HT-29 (cell line): ENCODE measurements at regions not wholly inside any gene's neighbourhood (a gene's known extent, or its start where the extent isn't known, plus 50 kb on each side); places are given as distances from the start of the nearest gene placed in this dataset.
A peak's percentile ranks its signal among the peaks of the same experiment; 100 is the strongest.

ENCODE experiments used
- DNase-seq: peaks from one replicate; pipeline ENCODE4 v3.0.0-alpha.2; 2015; ENCODE audit warnings: low spot score

GRCh38 chr9:105828171-105828570, 133.8 kb downstream of the TMEM38B start:
- no peak for DNase-seq

GRCh38 chr9:105828596-105829213, 134.4 kb downstream of the TMEM38B start:
- no peak for DNase-seq

GRCh38 chr9:105830461-105830860, 136.1 kb downstream of the TMEM38B start:
- no peak for DNase-seq

GRCh38 chr9:105832096-105832710, 137.9 kb downstream of the TMEM38B start:
- no peak for DNase-seq

- no peak for DNase-seq
Measured at GRCh38 chr9:105833271-105833975, 139.1 kb downstream of the TMEM38B start.

- DNase-seq, result no peak
Measured at GRCh38 chr9:105834404-105834803, 140.1 kb downstream of the TMEM38B start.

GRCh38 chr9:105835721-105836120, 141.4 kb downstream of the TMEM38B start:
- DNase-seq, result no peak

- DNase-seq, result no peak
Measured at GRCh38 chr9:105836936-105837660, 142.8 kb downstream of the TMEM38B start.

GRCh38 chr9:105841562-105841961, 147.2 kb downstream of the TMEM38B start:
- no peak for DNase-seq

- DNase-seq, result peak; percentile 50
Measured at GRCh38 chr9:105842023-105842644, 147.8 kb downstream of the TMEM38B start.

GRCh38 chr9:105846825-105847224, 152.5 kb downstream of the TMEM38B start:
- no peak for DNase-seq

- no peak for DNase-seq
Measured at GRCh38 chr9:105850852-105851500, 156.6 kb downstream of the TMEM38B start.

GRCh38 chr9:105854026-105854782, 159.9 kb downstream of the TMEM38B start:
- DNase-seq, result no peak

GRCh38 chr9:105854783-105855724, 160.7 kb downstream of the TMEM38B start:
- DNase-seq, result no peak

- no peak for DNase-seq
Measured at GRCh38 chr9:105855987-105856386, 161.6 kb downstream of the TMEM38B start.

GRCh38 chr9:105858006-105858690, 163.8 kb downstream of the TMEM38B start:
- DNase-seq, result no peak

- no peak for DNase-seq
Measured at GRCh38 chr9:105858877-105859276, 164.5 kb downstream of the TMEM38B start.

- no peak for DNase-seq
Measured at GRCh38 chr9:105859428-105860091, 165.2 kb downstream of the TMEM38B start.
